HG03097 (cell line): ENCODE measurements at regions not wholly inside any gene's neighbourhood (a gene's known extent, or its start where the extent isn't known, plus 50 kb on each side); places are given as distances from the start of the nearest gene placed in this dataset.

Experiments used
- ATAC-seq: cut with Tn5 transposase; IDR thresholded peaks from one replicate; pipeline ENCODE4 v1.9.1; 2021; ENCODE audit not compliant: unreplicated experiment, low FRiP score

DNA sequence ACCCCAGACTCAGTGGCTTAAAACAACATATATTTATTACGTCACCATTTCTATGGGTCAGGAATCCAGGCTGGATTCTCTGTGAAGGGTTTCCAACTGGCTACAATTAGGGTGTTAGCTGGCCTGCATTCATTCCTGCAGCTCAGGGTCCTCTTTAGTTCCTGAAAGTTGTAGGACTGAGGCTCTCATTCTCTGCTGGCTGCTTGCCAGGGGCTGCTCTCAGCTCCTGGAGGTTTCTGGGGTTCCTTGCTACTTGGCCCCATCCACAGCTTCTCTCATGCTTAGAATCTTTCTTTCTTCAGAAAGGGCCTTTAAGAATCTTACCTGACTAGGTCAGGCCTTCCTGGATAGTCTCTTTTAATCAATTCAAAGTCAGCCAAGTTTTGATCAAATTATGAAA, 424.6 kb downstream of the GADD45G start:
- no peak for ATAC-seq

DNA sequence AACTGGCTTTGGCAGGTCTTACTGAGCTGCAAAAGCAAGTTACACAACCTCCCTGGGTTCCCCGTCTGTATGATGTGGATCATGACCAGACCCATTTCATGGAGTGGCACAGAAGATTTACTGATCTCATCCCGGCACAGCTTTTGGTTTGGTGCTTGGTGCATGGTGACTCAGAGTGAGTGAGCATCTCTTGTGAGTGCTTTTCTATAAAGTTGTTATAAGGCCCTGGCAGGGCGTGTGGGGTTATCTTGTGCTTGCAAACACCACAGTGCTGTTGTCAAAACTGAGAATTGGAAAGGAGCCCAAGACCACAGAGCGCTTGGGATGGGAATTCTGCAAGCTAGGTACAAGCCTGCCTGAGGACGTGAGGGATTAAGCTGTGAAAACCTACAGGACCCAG, 425.2 kb downstream of the GADD45G start:
- ATAC-seq = no peak

DNA sequence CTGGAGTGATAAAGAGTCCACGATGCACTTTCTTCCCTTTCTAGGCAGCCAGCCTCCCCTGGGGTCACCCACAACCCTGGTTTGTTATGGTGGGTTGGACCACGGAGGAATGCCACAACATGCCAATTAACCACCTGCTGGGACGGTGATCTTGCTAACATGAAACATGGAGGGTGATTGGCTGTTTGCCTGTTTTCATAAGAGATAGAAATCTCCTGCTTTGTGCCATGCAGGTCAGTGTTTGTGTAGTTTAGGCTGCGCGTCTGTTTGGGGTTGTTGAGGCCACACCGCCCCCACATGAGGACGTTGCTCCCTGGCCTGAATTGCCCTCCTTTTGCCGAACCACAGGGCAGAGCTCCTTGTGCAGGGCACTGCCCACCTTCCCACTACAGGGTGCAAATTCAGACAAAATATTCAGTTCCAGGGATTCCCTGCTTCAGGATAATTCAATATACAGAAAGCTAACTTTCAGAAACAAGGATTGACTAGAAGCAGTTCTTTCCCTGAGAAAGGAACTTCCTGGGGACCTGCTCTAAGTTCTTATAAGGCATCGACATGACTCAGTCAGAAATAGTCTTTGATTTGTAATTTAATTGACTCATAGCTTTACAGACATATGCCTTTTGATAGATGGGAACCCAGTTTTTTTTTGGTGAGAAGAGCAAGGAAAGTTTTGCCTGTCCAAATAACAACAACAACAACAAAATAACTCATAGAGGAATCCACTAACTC, 427.6 kb downstream of the GADD45G start:
- no peak for ATAC-seq

GRCh38 chr9:90033028-90033650, 428.3 kb downstream of the GADD45G start:
- no peak for ATAC-seq

DNA sequence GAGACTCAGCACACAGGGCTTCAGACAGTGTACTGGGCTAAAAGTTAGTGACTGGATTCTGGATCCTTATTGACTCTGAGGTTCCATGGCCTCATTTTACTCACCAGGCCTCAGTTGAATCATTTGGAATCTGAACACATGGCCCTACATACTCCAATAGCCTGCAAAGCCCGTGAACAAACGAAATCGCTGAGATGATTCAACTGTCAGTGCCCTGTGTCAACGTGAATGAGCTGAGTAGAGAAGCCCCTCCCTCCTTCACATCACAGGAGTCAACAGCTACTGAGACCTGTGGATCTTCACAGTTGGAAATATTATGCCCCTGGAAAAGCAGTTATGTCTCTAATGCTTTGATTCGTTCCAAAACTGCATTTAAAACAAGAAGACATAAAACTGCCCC, 429.3 kb downstream of the GADD45G start:
- no peak for ATAC-seq

GRCh38 chr9:90035471-90035870, 430.7 kb downstream of the GADD45G start:
- ATAC-seq = no peak

GRCh38 chr9:90037146-90037797, 432.5 kb downstream of the GADD45G start:
- no peak for ATAC-seq

DNA sequence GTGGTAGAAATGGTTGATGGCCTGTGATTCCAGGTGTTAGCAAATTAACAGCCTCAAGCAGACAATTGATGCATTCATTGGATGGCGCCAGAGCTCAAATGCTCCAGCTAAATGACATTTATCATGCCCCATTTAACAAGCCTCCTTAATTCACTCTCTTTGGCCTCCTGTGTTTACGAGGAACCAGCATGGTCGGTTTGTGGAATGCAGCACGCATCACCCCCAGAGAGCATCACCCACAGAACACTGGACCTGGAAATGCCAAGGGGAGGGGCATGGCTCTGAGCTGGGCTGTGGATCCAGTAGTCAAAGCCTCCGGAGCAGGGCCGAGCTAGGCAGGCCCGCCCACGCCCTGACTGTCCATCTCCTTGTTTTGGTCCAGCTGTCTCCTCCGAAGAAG, 434.0 kb downstream of the GADD45G start:
- ATAC-seq = no peak

DNA sequence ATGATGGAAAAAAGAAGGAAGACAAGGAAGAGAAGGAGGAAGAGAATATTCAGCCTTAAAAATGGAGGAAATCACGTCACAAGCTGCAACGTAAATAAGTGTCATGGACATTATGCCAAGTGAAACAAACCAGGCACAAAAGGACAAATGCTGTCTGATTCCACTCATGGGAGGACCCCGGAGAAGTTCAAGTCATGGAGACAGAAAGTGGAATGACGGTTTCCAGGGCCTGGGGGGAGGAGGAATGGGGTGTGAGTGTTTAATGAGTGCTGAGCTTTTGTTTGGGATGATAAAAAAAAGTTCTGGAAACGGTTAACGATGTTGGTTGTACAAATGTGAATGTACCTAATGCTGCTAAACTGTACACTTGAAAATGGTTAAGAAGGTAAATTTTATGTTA, 439.5 kb downstream of the GADD45G start:
- ATAC-seq = no peak

DNA sequence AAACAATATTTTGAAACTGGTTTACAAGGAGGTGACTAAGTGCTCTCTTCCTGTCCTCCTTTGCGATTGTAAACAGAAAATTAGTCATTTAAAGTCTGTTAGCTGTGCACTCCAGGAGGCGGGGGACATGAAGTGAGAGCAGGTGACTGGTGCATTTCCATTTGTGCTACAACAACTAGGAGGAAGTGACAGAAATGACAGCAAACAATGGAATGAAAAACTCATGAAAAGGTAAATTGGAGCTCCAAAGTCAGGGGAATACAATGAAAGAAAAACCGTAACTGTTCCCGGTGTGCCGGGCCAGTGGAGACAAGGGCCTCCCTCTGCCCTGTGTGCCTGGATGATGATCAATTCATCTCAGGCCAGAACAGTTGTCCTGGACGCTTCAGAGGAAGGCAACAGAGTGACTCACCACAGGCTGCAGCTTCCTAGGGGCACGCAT, 439.9 kb downstream of the GADD45G start:
- ATAC-seq = no peak

GRCh38 chr9:90046317-90046861, 441.6 kb downstream of the GADD45G start:
- ATAC-seq = no peak

DNA sequence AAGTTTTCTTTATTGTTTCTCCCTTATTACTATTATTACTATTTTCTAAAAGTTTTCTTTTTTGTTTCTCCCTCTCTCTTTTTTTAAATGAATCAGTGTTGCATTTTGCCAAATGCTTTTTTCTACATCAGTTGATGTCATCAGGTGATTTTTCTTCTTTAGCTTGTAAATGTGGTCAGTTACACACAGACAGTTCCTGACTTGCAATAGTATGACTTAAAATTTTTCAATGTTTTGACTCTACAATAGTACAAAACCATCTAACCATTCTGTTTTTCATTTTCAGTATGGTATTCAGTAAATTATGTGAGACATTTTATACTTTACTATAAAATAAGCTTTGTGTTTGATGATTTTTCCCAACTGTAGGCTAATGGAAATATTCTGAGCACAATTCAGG, 443.0 kb downstream of the GADD45G start:
- no peak for ATAC-seq

GRCh38 chr9:90052366-90052765, 447.6 kb downstream of the GADD45G start:
- ATAC-seq = no peak

- no peak for ATAC-seq
Observed at GRCh38 chr9:90053027-90053426, 448.2 kb downstream of the GADD45G start.

DNA sequence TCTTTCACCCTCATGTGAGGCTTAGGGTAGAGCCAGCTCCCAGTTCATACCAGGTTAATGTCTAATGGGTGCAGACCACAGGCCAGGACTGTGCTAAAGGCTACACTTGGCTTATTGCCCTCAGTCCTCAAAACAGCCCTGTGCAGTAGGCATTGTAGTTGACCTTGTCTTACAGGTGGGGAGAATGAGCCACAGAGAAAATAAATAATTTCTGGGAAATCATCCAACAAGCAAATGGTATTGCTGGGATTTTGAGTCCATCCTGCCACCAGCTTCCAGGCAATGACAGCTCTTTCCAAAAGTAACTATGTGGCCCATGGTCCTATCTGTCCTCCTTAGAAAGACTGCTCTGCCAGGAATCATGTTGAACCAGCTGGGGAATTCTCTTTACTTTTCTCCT, 450.0 kb downstream of the GADD45G start:
- no peak for ATAC-seq

DNA sequence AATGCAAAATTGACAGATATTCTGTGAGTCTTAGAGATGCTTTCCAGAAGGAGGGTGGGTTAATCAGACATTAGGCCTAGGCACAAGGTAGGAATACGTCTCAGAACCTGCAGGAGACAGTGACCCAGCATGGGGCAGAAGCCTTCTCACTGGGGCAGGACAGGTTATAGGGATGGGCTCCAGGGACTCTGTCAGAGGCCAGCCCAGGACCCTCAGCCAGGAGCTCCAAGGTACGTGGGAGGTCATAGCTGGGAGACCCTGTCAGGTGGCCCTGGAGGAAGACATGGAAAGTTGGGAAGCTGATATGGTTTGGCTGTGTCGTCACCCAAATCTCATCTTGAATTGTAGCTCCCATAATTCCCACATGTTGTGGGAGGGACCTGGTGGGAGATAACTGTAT, 450.4 kb downstream of the GADD45G start:
- ATAC-seq = no peak

DNA sequence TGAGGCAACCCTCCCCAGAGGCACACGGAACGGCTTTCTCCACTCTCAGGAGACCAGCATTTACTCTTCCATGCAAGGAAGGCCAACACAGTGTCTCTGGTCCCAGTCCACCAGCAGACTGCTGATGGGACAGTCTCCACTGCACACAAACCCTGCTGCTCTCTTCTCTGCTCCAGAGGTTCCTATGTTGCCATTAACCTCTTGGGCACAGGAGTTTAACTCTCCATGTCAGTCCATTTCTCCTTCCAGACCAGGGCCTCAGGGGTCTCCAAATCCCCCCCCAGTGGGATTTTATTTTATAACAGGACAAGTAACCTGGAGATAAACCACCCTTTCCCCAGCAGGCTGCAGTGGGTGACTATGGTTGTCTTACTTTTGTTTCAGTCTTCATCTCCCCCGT, 452.5 kb downstream of the GADD45G start:
- no peak for ATAC-seq

DNA sequence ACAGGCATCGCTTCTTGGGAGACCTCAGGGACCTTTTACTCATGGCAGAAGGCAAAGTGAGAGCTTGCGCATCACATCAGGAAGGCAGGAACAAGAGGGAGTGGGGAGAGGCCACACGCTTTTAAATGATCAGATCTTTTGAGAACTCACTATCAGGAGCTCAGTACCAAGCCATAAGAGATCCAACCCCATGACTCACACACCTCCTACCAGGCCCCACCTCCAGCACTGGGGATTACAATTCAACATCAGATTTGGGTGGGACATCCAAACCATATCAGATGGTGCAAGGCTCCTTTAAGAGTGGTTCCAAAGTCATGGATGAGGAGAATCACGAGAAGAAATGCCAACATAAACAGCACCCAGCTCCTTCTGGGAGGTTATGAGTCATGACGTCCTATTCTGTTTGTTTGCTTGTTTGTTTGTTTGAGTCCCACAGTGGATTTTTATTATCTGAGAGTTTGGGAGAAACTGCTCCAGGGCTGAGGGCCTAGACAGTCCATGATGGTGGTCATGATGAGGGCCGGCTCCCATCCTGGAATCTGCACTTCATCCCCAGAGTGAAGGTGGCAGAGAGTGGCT, 453.5 kb downstream of the GADD45G start:
- ATAC-seq = no peak

DNA sequence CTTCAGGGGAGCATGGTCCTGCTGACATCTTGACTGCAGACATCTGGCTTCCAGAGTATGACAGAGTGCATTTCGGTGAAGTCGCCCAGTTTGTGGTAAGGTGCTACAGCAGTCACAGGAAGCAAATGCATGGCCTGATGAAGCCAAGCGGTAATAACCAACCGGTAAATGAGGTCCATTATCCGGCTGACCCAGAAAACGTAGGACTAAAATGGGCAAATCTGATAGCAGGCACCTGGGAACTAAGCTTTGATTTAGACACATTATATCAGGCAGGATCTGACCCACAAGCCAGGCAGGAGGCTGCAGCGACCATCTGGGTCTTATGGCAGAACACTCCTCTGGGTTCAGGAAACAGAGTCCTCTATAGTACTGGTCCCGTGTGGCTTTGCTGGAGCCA, 454.6 kb downstream of the GADD45G start:
- ATAC-seq = no peak

GRCh38 chr9:90060256-90060655, 455.4 kb downstream of the GADD45G start:
- no peak for ATAC-seq

DNA sequence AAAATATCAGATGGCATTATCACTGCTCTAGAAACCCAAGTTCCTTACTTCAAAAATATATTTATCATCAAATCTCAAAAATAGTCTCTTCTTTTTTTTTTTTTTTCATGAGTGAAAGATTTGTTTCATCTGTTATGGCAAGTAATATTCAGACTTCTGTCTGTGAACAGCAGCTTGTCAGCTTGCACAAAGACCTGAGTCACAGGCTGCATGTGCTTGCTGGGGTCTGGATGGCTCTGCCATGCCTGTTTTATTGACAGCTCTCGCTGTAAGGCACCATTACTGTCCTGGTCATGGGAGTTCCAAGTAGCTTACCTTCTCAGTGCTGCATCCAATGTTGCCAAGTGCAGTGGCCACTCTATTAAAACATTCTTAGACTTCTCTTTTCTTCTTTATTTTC, 456.4 kb downstream of the GADD45G start:
- no peak for ATAC-seq
